ENCODE measurements at regions not wholly inside any gene's neighbourhood (a gene's known extent, or its start where the extent isn't known, plus 50 kb on each side); places are given as distances from the start of the nearest gene placed in this dataset.

DNA sequence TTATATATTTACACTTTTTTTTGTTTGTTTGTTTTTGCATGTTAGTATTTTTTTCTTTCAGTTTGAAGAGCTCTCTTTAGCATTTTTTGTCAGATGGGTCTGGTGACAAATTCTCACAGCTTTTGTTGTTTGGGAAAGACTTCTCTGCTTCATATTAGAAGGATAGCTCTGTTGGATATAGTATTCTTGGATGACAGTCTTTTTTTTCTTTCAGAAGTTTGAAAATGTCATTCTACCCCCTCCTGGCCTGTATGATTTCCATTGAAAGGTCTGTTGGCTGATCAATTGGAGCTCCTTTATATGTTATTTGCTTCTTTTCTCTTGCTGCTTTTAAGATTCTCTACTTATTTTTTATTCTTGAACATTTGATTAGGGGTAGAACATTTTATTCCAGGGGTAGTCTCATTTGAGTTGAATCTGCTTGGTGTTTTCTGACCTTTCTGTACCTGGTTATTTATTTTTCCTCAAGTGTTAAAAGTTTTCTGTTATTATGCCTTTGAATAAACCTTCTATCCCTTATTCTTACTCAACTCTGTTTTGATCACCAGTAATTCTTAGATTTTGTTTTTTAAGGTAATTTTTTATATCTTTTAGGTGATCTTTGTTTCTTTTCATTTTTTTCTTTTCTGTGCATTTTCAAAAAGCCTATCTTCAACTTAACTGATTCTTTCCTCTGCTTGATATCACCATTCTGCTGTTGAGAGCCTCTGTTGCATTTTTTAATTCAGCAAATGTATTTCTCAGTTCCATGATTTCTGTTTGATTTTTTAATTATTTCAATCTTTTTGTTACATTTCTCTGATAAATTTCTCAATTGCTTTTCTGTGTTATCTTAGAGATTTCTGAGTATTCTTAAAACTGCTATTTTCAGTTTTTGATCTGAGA is 176.8 kb upstream of the ECI2 start:
- Histone ChIP-seq H3K36me3 (ENCODE audit: control insufficient read depth, insufficient read depth, low read length) (no peaks in the 10 kb centered on the region), H3K4me3 (ENCODE audit: low read depth, low read length) (no peak overlapping the region), H3K9me3 (ENCODE audit: control insufficient read depth, insufficient read depth, low read length) (no peaks in the 10 kb centered on the region), H3K9ac (ENCODE audit: low read depth, low read length) (no peak overlapping the region), H3K4me1 (ENCODE audit: control insufficient read depth, insufficient read depth, low read length) (no peaks in the 10 kb centered on the region), H3K27me3 (ENCODE audit: control insufficient read depth, insufficient read depth, low read length) (no peaks in the 10 kb centered on the region)

DNA sequence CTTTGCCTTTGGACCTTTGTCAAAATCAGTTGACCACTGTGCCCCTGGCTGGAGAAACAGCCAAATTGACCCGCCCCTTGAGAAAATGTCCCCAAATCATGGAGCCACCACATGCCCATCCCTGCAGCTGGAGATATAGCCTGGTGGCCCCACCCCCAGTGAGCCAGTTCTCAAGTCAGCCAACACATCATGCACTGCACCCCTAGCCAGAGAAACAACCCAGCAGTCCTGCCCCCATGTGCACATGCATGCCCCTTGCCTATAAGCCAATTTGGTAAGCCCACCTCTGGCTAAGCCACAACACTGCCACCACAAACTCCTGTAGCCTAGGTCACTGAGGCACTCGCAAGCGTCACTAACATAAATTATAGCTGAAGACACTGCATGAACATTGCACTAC is 174.2 kb upstream of the ECI2 start:
- no peaks in the 10 kb centered on the region for H3K36me3 ChIP-seq (ENCODE audit: control insufficient read depth, insufficient read depth, low read length)
- H3K9ac ChIP-seq (ENCODE audit: low read depth, low read length), result no peak overlapping the region
- no peak overlapping the region for H3K4me3 ChIP-seq (ENCODE audit: low read depth, low read length)
- no peaks in the 10 kb centered on the region for H3K9me3 ChIP-seq (ENCODE audit: control insufficient read depth, insufficient read depth, low read length)
- no peaks in the 10 kb centered on the region for H3K4me1 ChIP-seq (ENCODE audit: control insufficient read depth, insufficient read depth, low read length)
- H3K27me3 ChIP-seq (ENCODE audit: control insufficient read depth, insufficient read depth, low read length), result no peaks in the 10 kb centered on the region

DNA sequence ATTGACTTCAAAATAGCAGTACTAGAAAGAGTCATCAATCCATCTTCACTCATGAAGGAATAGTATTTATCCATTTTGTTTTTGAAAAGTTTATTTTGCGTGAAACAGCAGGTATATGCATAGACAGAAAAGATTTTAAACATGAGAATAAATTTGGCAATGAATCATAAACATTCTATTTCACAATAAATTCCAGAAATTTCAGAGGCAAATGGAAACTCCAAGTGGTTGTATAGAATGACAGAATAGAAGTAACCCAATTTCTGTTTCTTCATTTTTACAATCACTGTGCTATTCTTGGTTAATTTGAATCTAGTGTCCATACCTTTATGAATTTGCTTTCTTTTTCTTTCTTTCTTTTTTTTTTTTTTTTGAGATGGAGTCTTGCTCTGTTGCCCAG is 173.0 kb upstream of the ECI2 start:
- Histone ChIP-seq H3K9ac (ENCODE audit: low read depth, low read length) (no peak overlapping the region), H3K36me3 (ENCODE audit: control insufficient read depth, insufficient read depth, low read length) (no peaks in the 10 kb centered on the region), H3K27me3 (ENCODE audit: control insufficient read depth, insufficient read depth, low read length) (no peaks in the 10 kb centered on the region), H3K4me3 (ENCODE audit: low read depth, low read length) (no peak overlapping the region), H3K4me1 (ENCODE audit: control insufficient read depth, insufficient read depth, low read length) (no peaks in the 10 kb centered on the region), H3K9me3 (ENCODE audit: control insufficient read depth, insufficient read depth, low read length) (no peaks in the 10 kb centered on the region)

DNA sequence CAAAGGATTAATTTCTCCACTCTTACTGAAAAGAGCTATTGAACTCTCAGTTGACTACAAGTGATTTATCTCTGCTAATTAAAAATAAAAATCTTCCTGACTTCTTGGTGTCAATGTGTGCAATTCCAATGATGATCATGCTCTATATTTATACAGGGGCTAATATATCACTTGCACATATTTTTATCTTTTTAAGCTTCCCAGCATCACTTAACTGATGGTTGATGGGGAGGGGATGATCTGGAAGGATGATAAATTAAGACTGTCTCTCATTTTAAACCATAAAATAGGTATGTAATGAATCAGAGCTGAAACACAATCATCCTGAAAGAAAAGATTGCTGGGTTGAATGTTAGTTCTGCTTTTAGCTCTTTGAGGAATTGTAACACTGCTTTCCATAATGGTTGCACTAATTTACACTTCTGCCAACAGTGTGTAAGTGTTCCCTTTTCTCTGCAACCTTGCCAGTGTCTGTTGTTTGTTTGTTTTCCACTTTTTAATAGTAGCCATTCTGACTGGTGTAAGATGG is 169.6 kb upstream of the ECI2 start:
- no peaks in the 10 kb centered on the region for H3K27me3 ChIP-seq (ENCODE audit: control insufficient read depth, insufficient read depth, low read length)

DNA sequence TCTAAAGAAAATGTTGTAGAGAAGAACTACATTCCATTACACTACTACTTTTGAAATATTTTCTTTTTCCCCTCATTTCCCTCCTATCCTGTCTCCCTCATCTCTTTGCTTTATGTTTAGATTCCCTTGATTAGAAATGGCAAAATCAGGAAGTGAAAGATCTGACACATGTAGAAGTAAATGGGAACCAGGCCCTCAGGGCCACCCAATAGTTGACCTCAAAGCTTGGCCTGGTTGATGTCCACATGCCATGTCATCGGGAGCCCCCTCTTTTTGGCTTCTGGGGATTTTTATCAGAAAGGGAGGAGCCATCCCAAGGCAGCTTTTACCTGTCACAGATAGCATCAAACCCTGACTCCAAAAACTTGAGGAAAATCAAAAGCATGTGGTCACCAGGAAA is 168.3 kb upstream of the ECI2 start:
- H3K36me3 ChIP-seq (ENCODE audit: control insufficient read depth, insufficient read depth, low read length), result no peaks in the 10 kb centered on the region
- H3K4me1 ChIP-seq (ENCODE audit: control insufficient read depth, insufficient read depth, low read length), result no peaks in the 10 kb centered on the region
- no peak overlapping the region for H3K9ac ChIP-seq (ENCODE audit: low read depth, low read length)
- no peaks in the 10 kb centered on the region for H3K9me3 ChIP-seq (ENCODE audit: control insufficient read depth, insufficient read depth, low read length)
- H3K4me3 ChIP-seq (ENCODE audit: low read depth, low read length), result no peak overlapping the region
- no peaks in the 10 kb centered on the region for H3K27me3 ChIP-seq (ENCODE audit: control insufficient read depth, insufficient read depth, low read length)

More for the DNA sequence above, 169.6 kb upstream of the ECI2 start:
- Histone ChIP-seq H3K9me3 (ENCODE audit: control insufficient read depth, insufficient read depth, low read length) (no peaks in the 10 kb centered on the region), H3K4me3 (ENCODE audit: low read depth, low read length) (no peak overlapping the region), H3K36me3 (ENCODE audit: control insufficient read depth, insufficient read depth, low read length) (no peaks in the 10 kb centered on the region), H3K4me1 (ENCODE audit: control insufficient read depth, insufficient read depth, low read length) (no peaks in the 10 kb centered on the region), H3K9ac (ENCODE audit: low read depth, low read length) (no peak overlapping the region)

DNA sequence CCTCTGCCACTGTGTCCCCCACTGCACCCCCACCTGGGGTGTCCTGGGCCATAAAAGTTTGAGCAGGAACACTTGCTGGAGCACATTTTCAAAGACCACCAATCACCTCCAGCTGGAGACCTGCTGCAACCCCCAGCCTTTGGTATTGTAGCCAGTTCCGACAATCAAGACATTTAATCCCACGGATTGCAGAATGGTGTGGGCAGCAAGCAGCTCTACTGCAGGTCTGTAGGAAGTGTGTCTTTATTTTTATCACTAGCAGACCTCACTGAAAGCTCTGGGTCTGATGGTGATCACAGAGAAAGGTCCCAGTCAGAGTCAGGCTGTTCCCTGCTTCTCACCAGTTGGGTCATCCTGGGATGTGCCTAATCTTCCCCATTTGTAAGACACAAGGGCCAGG is 167.1 kb upstream of the ECI2 start:
- Histone ChIP-seq H3K36me3 (ENCODE audit: control insufficient read depth, insufficient read depth, low read length) (no peaks in the 10 kb centered on the region), H3K4me3 (ENCODE audit: low read depth, low read length) (no peak overlapping the region), H3K9me3 (ENCODE audit: control insufficient read depth, insufficient read depth, low read length) (peaks cover 3% of the 10 kb centered on the region), H3K27me3 (ENCODE audit: control insufficient read depth, insufficient read depth, low read length) (no peaks in the 10 kb centered on the region), H3K9ac (ENCODE audit: low read depth, low read length) (no peak overlapping the region), H3K4me1 (ENCODE audit: control insufficient read depth, insufficient read depth, low read length) (no peaks in the 10 kb centered on the region)

DNA sequence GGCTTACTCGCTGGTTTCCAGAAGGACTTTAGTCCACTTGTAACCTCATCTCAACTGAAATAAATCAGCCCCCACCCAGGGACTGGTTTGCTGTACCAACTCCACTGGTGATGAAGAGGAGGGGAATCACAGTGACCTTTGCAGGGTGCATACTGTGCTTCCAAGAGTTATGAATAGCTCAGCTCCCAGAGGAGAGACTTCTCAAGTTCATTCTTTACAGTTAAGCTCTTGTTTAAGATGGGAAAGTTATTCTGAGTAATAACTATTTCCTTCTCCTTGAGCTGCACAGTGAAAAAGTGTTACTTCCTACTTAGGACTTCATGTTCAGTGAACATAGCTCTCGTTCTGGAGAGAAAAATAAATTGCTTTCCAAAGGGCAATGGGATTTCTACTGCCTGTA is 166.5 kb upstream of the ECI2 start:
- Histone ChIP-seq H3K9me3 (ENCODE audit: control insufficient read depth, insufficient read depth, low read length) (peaks cover 3% of the 10 kb centered on the region), H3K27me3 (ENCODE audit: control insufficient read depth, insufficient read depth, low read length) (no peaks in the 10 kb centered on the region), H3K36me3 (ENCODE audit: control insufficient read depth, insufficient read depth, low read length) (no peaks in the 10 kb centered on the region), H3K4me1 (ENCODE audit: control insufficient read depth, insufficient read depth, low read length) (no peaks in the 10 kb centered on the region), H3K4me3 (ENCODE audit: low read depth, low read length) (no peak overlapping the region), H3K9ac (ENCODE audit: low read depth, low read length) (no peak overlapping the region)

DNA sequence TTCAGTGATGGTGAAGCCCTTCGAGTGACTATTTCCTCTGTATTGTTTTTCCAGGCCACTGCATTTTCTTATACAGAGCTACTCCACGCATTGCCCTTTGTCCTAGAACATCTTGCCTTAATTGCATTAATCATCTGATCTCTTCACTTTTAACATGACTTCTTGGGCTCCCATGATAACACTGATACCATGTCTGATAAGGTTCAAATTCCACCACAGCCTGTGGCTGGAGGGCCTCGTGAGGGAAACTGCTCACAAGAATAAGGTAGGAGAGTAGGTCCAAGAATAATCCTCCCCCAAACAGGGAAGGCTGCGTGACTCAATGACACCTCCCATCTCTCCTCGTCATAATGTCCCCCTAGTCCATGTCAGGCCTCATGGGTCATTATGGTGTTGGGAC is 165.5 kb upstream of the ECI2 start:
- Histone ChIP-seq H3K9me3 (ENCODE audit: control insufficient read depth, insufficient read depth, low read length) (peaks cover 3% of the 10 kb centered on the region), H3K36me3 (ENCODE audit: control insufficient read depth, insufficient read depth, low read length) (no peaks in the 10 kb centered on the region), H3K4me3 (ENCODE audit: low read depth, low read length) (no peak overlapping the region), H3K27me3 (ENCODE audit: control insufficient read depth, insufficient read depth, low read length) (no peaks in the 10 kb centered on the region), H3K4me1 (ENCODE audit: control insufficient read depth, insufficient read depth, low read length) (no peaks in the 10 kb centered on the region), H3K9ac (ENCODE audit: low read depth, low read length) (no peak overlapping the region)

DNA sequence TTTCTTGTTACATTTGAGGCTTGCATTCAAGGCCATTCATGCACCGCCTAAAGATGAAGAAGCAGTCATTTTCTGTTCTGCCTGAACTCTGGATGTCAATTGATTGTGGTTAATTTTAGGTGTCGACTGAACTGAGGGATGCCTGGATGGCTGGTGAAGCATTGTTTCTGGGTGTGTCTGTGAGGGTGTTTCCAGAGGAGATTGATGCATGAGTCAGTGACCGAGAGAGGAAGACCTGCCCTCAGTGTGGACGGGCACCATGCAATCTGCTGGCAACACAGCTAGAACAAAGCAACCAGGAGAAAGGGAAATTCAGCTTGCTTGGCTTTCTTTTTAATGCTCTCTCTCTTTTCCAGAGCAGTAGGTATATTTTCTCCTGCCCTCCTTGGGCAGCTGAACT is 164.1 kb upstream of the ECI2 start:
- H3K4me3 ChIP-seq (ENCODE audit: low read depth, low read length), result no peak overlapping the region
- no peak overlapping the region for H3K9ac ChIP-seq (ENCODE audit: low read depth, low read length)
- H3K4me1 ChIP-seq (ENCODE audit: control insufficient read depth, insufficient read depth, low read length), result no peaks in the 10 kb centered on the region
- H3K36me3 ChIP-seq (ENCODE audit: control insufficient read depth, insufficient read depth, low read length), result no peaks in the 10 kb centered on the region
- H3K9me3 ChIP-seq (ENCODE audit: control insufficient read depth, insufficient read depth, low read length), result peaks cover 3% of the 10 kb centered on the region
- no peaks in the 10 kb centered on the region for H3K27me3 ChIP-seq (ENCODE audit: control insufficient read depth, insufficient read depth, low read length)

DNA sequence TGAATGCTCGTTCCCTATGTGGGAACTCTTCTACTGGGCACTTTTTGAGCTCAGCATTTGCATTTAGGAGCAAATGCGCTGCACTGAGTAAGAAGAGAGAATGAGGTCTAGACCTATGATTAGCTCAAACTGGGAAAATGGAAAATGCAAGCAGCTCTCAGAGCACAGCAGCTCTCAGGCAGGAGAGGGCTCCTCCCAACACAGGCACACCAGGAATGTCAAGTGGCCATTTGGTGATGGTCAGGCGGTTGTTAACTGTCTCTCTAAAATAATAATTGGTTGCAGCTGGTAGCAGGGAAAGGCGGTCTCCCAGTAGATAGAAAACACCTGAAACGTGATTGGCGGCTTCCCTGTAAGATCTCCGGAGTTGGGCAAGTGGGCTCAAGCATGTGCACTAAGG is 162.0 kb upstream of the ECI2 start:
- no peaks in the 10 kb centered on the region for H3K36me3 ChIP-seq (ENCODE audit: control insufficient read depth, insufficient read depth, low read length)
- H3K9ac ChIP-seq (ENCODE audit: low read depth, low read length), result no peak overlapping the region
- H3K27me3 ChIP-seq (ENCODE audit: control insufficient read depth, insufficient read depth, low read length), result no peaks in the 10 kb centered on the region
- no peak overlapping the region for H3K4me3 ChIP-seq (ENCODE audit: low read depth, low read length)
- H3K9me3 ChIP-seq (ENCODE audit: control insufficient read depth, insufficient read depth, low read length), result peaks cover 3% of the 10 kb centered on the region
- no peaks in the 10 kb centered on the region for H3K4me1 ChIP-seq (ENCODE audit: control insufficient read depth, insufficient read depth, low read length)

DNA sequence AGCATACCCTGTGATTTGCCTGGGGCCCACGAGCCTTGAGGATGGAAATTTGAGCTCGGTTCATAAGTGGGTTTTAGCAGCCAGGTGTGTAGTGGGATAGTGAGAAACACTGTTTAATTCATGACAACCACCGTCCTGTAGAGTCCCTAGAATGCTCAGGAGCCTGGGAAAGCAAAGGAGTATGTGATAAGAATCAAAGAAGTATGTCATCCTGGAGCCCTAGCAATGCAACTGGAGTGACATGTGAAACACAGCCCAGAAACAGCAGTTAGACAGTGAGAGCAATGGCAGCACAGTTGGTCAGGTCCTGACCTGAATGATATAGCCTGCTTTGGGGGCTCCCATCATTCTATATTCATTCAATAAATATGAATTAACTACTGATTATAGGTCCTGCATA is 161.2 kb upstream of the ECI2 start:
- Histone ChIP-seq H3K4me3 (ENCODE audit: low read depth, low read length) (no peak overlapping the region), H3K9me3 (ENCODE audit: control insufficient read depth, insufficient read depth, low read length) (peaks cover 3% of the 10 kb centered on the region), H3K36me3 (ENCODE audit: control insufficient read depth, insufficient read depth, low read length) (no peaks in the 10 kb centered on the region), H3K9ac (ENCODE audit: low read depth, low read length) (no peak overlapping the region), H3K27me3 (ENCODE audit: control insufficient read depth, insufficient read depth, low read length) (no peaks in the 10 kb centered on the region), H3K4me1 (ENCODE audit: control insufficient read depth, insufficient read depth, low read length) (no peaks in the 10 kb centered on the region)

DNA sequence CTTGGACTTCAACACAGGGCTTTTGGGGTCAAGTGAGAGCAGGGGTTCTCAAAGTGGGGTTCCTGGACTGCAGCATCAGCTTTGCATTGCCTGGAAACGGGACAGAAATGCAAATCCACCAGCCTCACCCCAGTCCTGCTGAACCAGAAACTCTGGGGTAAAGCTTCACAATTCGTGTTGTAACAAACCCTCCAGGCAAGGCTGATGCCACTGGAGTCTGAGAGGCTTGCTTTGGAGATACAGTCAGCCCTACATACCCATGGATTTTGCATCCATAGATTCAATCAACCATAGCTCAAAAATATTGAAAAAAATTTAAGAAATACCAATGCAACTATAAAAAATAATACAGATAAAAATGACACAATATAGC is 160.4 kb upstream of the ECI2 start:
- no peak overlapping the region for H3K9ac ChIP-seq (ENCODE audit: low read depth, low read length)
- no peaks in the 10 kb centered on the region for H3K36me3 ChIP-seq (ENCODE audit: control insufficient read depth, insufficient read depth, low read length)
- H3K9me3 ChIP-seq (ENCODE audit: control insufficient read depth, insufficient read depth, low read length), result peaks cover 3% of the 10 kb centered on the region
- H3K4me3 ChIP-seq (ENCODE audit: low read depth, low read length), result no peak overlapping the region
- H3K27me3 ChIP-seq (ENCODE audit: control insufficient read depth, insufficient read depth, low read length), result no peaks in the 10 kb centered on the region
- peaks cover 4% of the 10 kb centered on the region for H3K4me1 ChIP-seq (ENCODE audit: control insufficient read depth, insufficient read depth, low read length)

Measured in iPS-15b (cell line).